ENCODE measurements at regions not wholly inside any gene's neighbourhood (a gene's known extent, or its start where the extent isn't known, plus 50 kb on each side); places are given as distances from the start of the nearest gene placed in this dataset.

DNA sequence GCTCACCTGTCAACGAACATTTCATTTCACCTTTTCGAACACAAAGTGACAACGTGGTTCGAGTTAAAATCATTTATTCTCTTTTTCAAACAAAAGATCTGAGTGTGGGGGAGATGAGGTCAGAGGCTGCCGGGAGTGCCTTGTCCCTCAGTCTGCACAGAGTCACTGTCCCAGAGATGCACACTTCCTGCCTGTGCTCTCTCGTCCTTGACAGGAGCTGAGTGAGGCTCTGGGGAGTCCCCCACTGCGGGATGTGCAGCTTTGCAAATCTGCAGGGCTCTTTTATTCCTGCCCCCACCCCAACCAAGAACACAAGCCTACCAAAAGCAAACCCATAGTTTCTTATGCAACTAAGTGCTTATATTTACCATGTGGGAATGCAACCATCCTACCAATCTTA, 497.8 kb downstream of the EIPR1 start:
- no peaks in the 10 kb centered on the region for H3K9me3 ChIP-seq
- DNase-seq, result no peak
- H3K27me3 ChIP-seq, result no peaks in the 10 kb centered on the region
- no peaks in the 10 kb centered on the region for H3K36me3 ChIP-seq
- H3K4me1 ChIP-seq, result no peaks in the 10 kb centered on the region
- no peak overlapping the region for H3K4me3 ChIP-seq (ENCODE audit: low read depth, low read length)
- TF ChIP-seq, protein P1, sequence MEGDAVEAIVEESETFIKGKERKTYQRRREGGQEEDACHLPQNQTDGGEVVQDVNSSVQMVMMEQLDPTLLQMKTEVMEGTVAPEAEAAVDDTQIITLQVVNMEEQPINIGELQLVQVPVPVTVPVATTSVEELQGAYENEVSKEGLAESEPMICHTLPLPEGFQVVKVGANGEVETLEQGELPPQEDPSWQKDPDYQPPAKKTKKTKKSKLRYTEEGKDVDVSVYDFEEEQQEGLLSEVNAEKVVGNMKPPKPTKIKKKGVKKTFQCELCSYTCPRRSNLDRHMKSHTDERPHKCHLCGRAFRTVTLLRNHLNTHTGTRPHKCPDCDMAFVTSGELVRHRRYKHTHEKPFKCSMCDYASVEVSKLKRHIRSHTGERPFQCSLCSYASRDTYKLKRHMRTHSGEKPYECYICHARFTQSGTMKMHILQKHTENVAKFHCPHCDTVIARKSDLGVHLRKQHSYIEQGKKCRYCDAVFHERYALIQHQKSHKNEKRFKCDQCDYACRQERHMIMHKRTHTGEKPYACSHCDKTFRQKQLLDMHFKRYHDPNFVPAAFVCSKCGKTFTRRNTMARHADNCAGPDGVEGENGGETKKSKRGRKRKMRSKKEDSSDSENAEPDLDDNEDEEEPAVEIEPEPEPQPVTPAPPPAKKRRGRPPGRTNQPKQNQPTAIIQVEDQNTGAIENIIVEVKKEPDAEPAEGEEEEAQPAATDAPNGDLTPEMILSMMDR (IDR thresholded peaks at IDR 0.05; ENCODE audit: low read depth, low read length), result no peak

DNA sequence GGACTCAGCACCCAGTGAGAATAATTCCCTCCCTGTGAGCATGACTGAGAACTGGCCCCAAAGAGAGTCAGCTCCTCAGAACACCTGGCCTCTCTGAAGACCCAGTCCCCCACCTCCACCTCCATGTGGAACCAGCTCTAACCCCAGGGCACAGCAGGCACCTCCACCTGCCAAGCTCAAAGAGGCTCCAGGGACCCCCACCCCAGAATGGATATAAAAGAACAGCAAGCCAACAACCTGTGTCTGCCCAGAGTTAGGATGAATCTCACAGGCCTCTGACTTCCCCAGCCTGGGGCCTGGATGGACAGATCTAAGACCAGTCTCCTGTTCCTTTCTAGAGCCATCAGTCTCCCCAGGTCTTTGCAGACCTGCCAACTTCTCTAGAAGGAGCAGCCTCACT, 498.5 kb downstream of the EIPR1 start:
- TF ChIP-seq, protein P1 (IDR thresholded peaks at IDR 0.05; ENCODE audit: low read depth, low read length), result no peak
- Histone ChIP-seq H3K4me3 (ENCODE audit: low read depth, low read length) (no peak overlapping the region), H3K9me3 (no peaks in the 10 kb centered on the region), H3K36me3 (no peaks in the 10 kb centered on the region), H3K4me1 (no peaks in the 10 kb centered on the region), H3K27me3 (no peaks in the 10 kb centered on the region)
- DNase-seq, result no peak

DNA sequence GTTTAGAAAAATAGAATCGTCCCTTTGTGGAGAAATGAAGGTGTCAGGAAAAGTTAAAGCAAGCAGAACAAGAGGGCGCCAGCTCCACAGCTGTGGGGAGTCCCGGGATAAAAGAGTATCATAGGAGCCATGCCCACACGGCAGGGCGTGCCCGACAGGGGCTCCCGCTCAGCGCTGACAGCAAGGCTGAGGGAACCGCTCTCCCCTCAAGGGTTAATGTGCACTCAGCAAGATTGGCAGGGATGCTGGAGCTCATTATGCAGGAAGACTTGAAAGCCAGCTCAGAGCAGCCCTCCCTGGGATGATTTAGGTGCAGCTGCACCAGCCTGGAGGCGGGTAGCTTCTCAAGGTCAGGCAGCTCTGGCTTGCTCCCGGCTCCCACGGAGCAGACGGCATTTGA, 500.2 kb downstream of the EIPR1 start:
- H3K9me3 ChIP-seq, result no peaks in the 10 kb centered on the region

DNA sequence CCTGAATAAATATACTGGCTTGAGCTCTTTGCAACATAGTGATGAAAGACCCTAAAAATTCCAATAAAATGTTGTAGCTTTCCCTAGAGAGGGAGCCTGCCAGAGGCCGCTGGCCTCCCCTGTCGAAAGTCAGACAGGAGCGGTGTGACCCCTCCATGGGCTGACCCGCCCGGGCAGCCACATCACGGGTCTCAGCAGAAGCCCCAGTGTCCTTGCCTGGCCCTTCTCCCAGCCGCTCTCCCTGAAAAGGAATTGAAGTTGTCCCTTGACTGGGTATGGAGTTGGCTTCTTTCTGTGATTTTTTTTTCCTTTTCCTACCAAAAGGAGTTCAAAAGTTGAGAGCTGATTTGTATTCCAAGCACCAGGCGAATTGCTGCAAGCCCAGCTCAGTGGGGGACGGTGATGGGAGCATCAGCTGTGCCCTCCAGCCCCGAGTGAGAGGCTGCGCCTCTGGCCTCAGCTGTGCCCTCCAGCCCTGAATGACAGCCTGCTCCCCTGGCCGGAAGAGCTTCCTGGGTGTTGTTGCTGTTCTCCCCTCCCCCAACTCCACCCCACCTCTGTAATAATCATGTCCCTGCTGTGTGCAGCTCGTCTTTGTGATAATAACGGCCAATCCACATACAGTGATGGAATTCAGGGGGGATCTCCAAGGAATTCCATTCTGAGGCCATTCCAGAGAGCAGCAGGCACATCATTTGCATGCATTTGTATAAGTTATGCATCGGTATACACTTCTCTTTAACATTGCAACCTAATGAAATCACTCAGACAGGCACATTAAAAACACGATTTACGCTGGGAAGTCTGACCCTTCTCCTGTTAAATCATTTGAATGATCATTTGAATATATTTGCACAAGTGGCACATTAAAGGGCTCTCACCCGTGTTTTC, 501.0 kb downstream of the EIPR1 start:
- Histone ChIP-seq H3K9me3 (no peaks in the 10 kb centered on the region), H3K27me3 (no peaks in the 10 kb centered on the region), H3K4me1 (no peaks in the 10 kb centered on the region), H3K4me3 (ENCODE audit: low read depth, low read length) (no peak overlapping the region), H3K36me3 (no peaks in the 10 kb centered on the region)
- TF ChIP-seq, protein P1 (IDR thresholded peaks at IDR 0.05; ENCODE audit: low read depth, low read length), result no peak
- DNase-seq, result no peak

More for the DNA sequence above, 500.2 kb downstream of the EIPR1 start:
- no peak overlapping the region for H3K4me3 ChIP-seq (ENCODE audit: low read depth, low read length)
- DNase-seq, result no peak
- no peaks in the 10 kb centered on the region for H3K27me3 ChIP-seq
- TF ChIP-seq, protein P1 (IDR thresholded peaks at IDR 0.05; ENCODE audit: low read depth, low read length), result no peak
- no peaks in the 10 kb centered on the region for H3K4me1 ChIP-seq
- no peaks in the 10 kb centered on the region for H3K36me3 ChIP-seq

DNA sequence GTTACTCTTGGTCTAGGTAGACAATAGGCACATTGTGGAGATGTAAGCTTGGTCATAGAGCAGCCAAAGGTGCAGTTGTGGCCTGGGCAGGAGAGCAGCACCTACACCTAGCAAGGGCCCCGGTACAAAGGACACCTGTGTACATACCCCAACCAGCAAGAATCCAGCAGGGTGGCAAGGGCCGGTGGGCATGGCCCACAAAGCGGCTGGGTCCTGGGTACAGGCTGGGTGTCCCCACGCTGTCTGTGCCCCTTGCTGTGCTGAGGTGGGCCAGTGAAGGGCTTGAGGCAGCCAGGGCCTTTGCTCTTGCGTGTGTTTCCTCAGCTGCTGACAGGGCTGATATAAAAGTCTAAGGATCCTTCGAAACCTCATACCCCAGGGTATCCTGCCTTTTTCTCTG, 501.8 kb downstream of the EIPR1 start:
- no peaks in the 10 kb centered on the region for H3K4me1 ChIP-seq
- H3K4me3 ChIP-seq (ENCODE audit: low read depth, low read length), result no peak overlapping the region
- no peaks in the 10 kb centered on the region for H3K36me3 ChIP-seq
- H3K27me3 ChIP-seq, result no peaks in the 10 kb centered on the region
- TF ChIP-seq, protein P1 (IDR thresholded peaks at IDR 0.05; ENCODE audit: low read depth, low read length), result no peak
- H3K9me3 ChIP-seq, result no peaks in the 10 kb centered on the region
- DNase-seq, result no peak

DNA sequence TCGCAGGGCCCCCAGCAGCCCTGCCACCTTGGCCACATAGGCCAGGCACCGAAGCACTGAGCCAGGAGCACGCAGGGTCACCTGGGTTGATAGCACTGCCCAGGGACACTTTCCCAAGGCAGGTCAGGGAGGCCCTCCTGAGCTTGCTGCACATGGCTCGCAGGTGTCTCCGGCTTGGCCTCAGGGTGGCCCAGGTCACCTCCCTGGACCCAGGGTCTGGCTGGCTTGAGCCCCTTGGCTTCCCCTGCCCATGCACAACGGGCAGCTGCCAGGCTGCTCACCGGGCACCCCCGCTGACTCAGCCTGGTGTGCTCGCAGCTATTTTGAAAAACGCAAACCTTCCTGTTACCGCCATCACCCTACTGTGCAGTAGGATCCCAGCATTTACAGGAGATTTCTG, 502.3 kb downstream of the EIPR1 start:
- Histone ChIP-seq H3K4me1 (no peaks in the 10 kb centered on the region), H3K9me3 (no peaks in the 10 kb centered on the region), H3K27me3 (no peaks in the 10 kb centered on the region), H3K36me3 (no peaks in the 10 kb centered on the region), H3K4me3 (ENCODE audit: low read depth, low read length) (no peak overlapping the region)
- DNase-seq, result no peak
- TF ChIP-seq, protein P1 (IDR thresholded peaks at IDR 0.05; ENCODE audit: low read depth, low read length), result no peak

Measured in BE2C (cell line).